GM23338 (cell line): ENCODE measurements at regions not wholly inside any gene's neighbourhood (a gene's known extent, or its start where the extent isn't known, plus 50 kb on each side); places are given as distances from the start of the nearest gene placed in this dataset.

ENCODE experiments used
- ATAC-seq: fragments of 200-7000 bp; cut with Tn5 transposase; 3 replicates; pipeline ENCODE4 v1.9.1; 2020
- DNase-seq: peaks from one replicate; pipeline ENCODE4 v3.0.0-alpha.2; 2015; ENCODE audit warnings: low spot score
- H2AFZ ChIP-seq: fragments of 200-600 bp; sonication (generic); 2 replicates; pipeline ENCODE4 v1.8.0; 2016; ENCODE audit warnings: antibody characterized with exemption, mild to moderate bottlenecking, moderate library complexity
- H3F3A ChIP-seq: fragments of 200-600 bp; sonication (generic); replicated peaks from 2 replicates; pipeline ENCODE4 v1.8.0; 2017; ENCODE audit warnings: antibody characterized with exemption, mixed run types, low read depth
- H3K27ac ChIP-seq: fragments of 200-600 bp; sonication (generic); 2 replicates; pipeline ENCODE4 v1.6.1; 2016; ENCODE audit warnings: low read depth
- H3K27me3 ChIP-seq: fragments of 200-600 bp; sonication (generic); 2 replicates; pipeline ENCODE4 v1.8.0; 2016; ENCODE audit warnings: mild to moderate bottlenecking, mixed run types, moderate library complexity; ENCODE audit not compliant: insufficient read depth
- H3K36me3 ChIP-seq: fragments of 200-600 bp; sonication (generic); 2 replicates; pipeline ENCODE4 v1.8.0; 2016; ENCODE audit warnings: mild to moderate bottlenecking; ENCODE audit not compliant: insufficient read depth
- H3K4me1 ChIP-seq: fragments of 200-600 bp; sonication (generic); 2 replicates; pipeline ENCODE4 v1.8.0; 2016; ENCODE audit warnings: mild to moderate bottlenecking, moderate library complexity; ENCODE audit not compliant: insufficient read depth
- H3K4me2 ChIP-seq: fragments of 200-600 bp; sonication (generic); 2 replicates; pipeline ENCODE4 v1.7.1; 2017; ENCODE audit warnings: mixed run types
- H3K4me3 ChIP-seq: fragments of 200-600 bp; sonication (generic); 2 replicates; pipeline ENCODE4 v1.6.1; 2016; ENCODE audit warnings: mixed run types
- H3K79me2 ChIP-seq: fragments of 200-600 bp; sonication (generic); replicated peaks from 2 replicates; pipeline ENCODE4 v1.8.0; 2017; ENCODE audit warnings: mild to moderate bottlenecking; ENCODE audit not compliant: insufficient read depth
- H3K9me2 ChIP-seq: fragments of 200-600 bp; sonication (generic); 2 replicates; pipeline ENCODE4 v1.8.0; 2017; ENCODE audit not compliant: insufficient read depth
- H4K20me1 ChIP-seq: fragments of 200-600 bp; sonication (generic); replicated peaks from 2 replicates; pipeline ENCODE4 v1.8.0; 2017; ENCODE audit warnings: mild to moderate bottlenecking; ENCODE audit not compliant: insufficient read depth
- H3K27ac Mint-ChIP-seq: 2 replicates; pipeline ENCODE4 v1.8.0; 2020; ENCODE audit warnings: inconsistent platforms, mild to moderate bottlenecking, moderate library complexity, mixed read lengths
- H3K27me3 Mint-ChIP-seq: 3 replicates; pipeline ENCODE4 v1.8.0; 2022; ENCODE audit warnings: low read depth, mild to moderate bottlenecking, moderate library complexity, mixed read lengths, inconsistent platforms; ENCODE audit not compliant: insufficient read depth, poor library complexity
- H3K36me3 Mint-ChIP-seq: 3 replicates; pipeline ENCODE4 v1.8.0; 2021; ENCODE audit warnings: low read depth, mild to moderate bottlenecking, inconsistent platforms, moderate library complexity, mixed read lengths
- H3K4me1 Mint-ChIP-seq: 3 replicates; pipeline ENCODE4 v1.8.0; 2020; ENCODE audit warnings: mild to moderate bottlenecking, inconsistent platforms, mixed read lengths
- H3K4me3 Mint-ChIP-seq: 3 replicates; pipeline ENCODE4 v1.8.0; 2021; ENCODE audit warnings: moderate library complexity, mild to moderate bottlenecking, inconsistent platforms, mixed read lengths
- H3K9me3 Mint-ChIP-seq: 3 replicates; pipeline ENCODE4 v1.8.0; 2020; ENCODE audit warnings: moderate library complexity, mild to moderate bottlenecking, inconsistent platforms, mixed read lengths
- EZH2 ChIP-seq: fragments of 200-600 bp; sonication (generic); IDR thresholded peaks from one replicate; pipeline ENCODE4 v1.8.0; 2017; ENCODE audit warnings: antibody characterized with exemption, mild to moderate bottlenecking, low read depth; ENCODE audit not compliant: unreplicated experiment
- ZNF114 ChIP-seq: fragments of 250-450 bp; sonication (Bioruptor Pico); IDR thresholded peaks from 2 replicates; pipeline ENCODE4 v1.5.0; 2020; ENCODE audit warnings: mild to moderate bottlenecking, moderate library complexity
- TF ChIP-seq, protein P1 (sequence below): fragments of 250-450 bp; sonication (Bioruptor Pico); IDR thresholded peaks from 2 replicates; pipeline ENCODE4 v1.5.0; 2020; ENCODE audit warnings: mild to moderate bottlenecking, moderate library complexity
- TF ChIP-seq, protein P2 (sequence below): IDR thresholded peaks from 2 replicates; pipeline ENCODE4 v1.6.1; 2016; ENCODE audit warnings: antibody characterized with exemption
- TF ChIP-seq, protein P3 (sequence below), 2 experiments: fragments of 200-600 bp in 1 of 2; sonication (generic) in 1 of 2; conservative IDR thresholded peaks; 2 replicates each; pipeline versions ENCODE4 v1.5.1 to v1.6.1; 2016 to 2017; ENCODE audit warnings: antibody characterized with exemption in 2 of 2, low read depth in 2 of 2, mild to moderate bottlenecking in 2 of 2, moderate library complexity in 1 of 2

DNA sequence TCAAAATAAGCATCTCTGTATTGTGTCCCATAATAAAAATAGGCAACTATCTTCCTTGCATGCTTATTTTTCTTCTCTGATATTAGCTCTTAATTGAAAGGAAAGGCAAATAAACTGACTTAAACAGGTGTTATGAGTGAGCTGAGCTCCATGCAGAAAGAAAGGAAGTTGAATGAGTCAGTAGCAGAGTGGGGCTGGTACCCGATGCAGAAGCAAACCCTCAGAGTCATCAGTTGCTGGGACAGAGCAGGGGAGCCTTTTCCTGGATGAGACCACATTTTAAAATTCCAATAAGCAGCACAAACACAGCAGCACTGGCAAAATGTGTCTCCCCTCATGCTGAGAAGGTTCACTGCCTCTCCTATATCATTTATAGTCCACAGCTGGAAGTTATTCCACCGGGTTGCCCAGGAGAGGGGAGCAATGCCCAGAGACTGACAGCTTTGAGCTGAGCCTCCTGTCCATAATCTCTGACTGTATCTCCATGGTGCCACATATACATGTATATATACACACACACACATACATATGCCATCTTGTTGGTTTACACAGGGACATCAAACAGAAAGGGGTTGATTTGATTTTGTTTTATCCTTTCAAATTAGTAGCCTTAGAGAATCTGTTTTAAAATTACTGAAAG, 274.3 kb upstream of the PPARGC1A start (continued):
- TF ChIP-seq, protein P1, sequence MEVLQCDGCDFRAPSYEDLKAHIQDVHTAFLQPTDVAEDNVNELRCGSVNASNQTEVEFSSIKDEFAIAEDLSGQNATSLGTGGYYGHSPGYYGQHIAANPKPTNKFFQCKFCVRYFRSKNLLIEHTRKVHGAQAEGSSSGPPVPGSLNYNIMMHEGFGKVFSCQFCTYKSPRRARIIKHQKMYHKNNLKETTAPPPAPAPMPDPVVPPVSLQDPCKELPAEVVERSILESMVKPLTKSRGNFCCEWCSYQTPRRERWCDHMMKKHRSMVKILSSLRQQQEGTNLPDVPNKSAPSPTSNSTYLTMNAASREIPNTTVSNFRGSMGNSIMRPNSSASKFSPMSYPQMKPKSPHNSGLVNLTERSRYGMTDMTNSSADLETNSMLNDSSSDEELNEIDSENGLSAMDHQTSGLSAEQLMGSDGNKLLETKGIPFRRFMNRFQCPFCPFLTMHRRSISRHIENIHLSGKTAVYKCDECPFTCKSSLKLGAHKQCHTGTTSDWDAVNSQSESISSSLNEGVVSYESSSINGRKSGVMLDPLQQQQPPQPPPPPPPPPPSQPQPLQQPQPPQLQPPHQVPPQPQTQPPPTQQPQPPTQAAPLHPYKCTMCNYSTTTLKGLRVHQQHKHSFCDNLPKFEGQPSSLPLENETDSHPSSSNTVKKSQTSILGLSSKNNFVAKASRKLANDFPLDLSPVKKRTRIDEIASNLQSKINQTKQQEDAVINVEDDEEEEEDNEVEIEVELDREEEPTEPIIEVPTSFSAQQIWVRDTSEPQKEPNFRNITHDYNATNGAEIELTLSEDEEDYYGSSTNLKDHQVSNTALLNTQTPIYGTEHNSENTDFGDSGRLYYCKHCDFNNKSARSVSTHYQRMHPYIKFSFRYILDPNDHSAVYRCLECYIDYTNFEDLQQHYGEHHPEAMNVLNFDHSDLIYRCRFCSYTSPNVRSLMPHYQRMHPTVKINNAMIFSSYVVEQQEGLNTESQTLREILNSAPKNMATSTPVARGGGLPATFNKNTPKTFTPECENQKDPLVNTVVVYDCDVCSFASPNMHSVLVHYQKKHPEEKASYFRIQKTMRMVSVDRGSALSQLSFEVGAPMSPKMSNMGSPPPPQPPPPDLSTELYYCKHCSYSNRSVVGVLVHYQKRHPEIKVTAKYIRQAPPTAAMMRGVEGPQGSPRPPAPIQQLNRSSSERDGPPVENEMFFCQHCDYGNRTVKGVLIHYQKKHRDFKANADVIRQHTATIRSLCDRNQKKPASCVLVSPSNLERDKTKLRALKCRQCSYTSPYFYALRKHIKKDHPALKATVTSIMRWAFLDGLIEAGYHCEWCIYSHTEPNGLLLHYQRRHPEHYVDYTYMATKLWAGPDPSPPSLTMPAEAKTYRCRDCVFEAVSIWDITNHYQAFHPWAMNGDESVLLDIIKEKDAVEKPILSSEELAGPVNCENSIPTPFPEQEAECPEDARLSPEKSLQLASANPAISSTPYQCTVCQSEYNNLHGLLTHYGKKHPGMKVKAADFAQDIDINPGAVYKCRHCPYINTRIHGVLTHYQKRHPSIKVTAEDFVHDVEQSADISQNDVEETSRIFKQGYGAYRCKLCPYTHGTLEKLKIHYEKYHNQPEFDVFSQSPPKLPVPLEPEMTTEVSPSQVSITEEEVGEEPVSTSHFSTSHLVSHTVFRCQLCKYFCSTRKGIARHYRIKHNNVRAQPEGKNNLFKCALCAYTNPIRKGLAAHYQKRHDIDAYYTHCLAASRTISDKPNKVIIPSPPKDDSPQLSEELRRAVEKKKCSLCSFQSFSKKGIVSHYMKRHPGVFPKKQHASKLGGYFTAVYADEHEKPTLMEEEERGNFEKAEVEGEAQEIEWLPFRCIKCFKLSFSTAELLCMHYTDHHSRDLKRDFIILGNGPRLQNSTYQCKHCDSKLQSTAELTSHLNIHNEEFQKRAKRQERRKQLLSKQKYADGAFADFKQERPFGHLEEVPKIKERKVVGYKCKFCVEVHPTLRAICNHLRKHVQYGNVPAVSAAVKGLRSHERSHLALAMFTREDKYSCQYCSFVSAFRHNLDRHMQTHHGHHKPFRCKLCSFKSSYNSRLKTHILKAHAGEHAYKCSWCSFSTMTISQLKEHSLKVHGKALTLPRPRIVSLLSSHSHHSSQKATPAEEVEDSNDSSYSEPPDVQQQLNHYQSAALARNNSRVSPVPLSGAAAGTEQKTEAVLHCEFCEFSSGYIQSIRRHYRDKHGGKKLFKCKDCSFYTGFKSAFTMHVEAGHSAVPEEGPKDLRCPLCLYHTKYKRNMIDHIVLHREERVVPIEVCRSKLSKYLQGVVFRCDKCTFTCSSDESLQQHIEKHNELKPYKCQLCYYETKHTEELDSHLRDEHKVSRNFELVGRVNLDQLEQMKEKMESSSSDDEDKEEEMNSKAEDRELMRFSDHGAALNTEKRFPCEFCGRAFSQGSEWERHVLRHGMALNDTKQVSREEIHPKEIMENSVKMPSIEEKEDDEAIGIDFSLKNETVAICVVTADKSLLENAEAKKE: no peak
- TF ChIP-seq, protein P2, sequence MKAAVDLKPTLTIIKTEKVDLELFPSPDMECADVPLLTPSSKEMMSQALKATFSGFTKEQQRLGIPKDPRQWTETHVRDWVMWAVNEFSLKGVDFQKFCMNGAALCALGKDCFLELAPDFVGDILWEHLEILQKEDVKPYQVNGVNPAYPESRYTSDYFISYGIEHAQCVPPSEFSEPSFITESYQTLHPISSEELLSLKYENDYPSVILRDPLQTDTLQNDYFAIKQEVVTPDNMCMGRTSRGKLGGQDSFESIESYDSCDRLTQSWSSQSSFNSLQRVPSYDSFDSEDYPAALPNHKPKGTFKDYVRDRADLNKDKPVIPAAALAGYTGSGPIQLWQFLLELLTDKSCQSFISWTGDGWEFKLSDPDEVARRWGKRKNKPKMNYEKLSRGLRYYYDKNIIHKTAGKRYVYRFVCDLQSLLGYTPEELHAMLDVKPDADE: no peak
- TF ChIP-seq EZH2: no peak

DNA sequence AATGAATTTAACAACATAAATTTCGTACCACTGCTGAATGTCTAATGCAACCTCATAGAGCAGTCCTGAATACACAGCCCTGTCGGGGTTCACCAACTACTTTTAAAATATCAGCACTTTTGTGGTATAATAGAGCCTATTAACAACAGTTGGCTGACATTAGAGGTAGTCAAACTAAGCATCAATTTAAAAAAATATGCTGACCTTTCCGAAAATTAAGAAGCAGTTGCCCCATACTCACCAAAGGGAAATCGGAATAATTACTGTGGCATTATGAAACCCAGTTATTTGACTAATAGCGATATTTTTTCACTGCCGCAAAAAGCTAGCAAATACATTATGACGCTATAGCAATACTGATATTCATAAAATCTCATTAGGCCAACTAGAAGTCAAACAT, 273.5 kb upstream of the PPARGC1A start:
- no peaks in the 10 kb centered on the region for H4K20me1 ChIP-seq
- no peaks in the 10 kb centered on the region for H3K36me3 ChIP-seq
- H3K4me1 ChIP-seq: no peaks in the 10 kb centered on the region
- H3K9me2 ChIP-seq: no peaks in the 10 kb centered on the region
- H3K36me3 Mint-ChIP-seq: no peaks in the 10 kb centered on the region
- ATAC-seq (no peak), DNase-seq (no peak)
- H3K4me2 ChIP-seq: no peak overlapping the region
- no peaks in the 10 kb centered on the region for H3K27me3 ChIP-seq
- H3K27ac Mint-ChIP-seq: no peak overlapping the region
- H3K4me1 Mint-ChIP-seq: no peaks in the 10 kb centered on the region; the same call in 2 of the 3 replicates
- H3K79me2 ChIP-seq: no peaks in the 10 kb centered on the region
- no peaks in the 10 kb centered on the region for H3K27me3 Mint-ChIP-seq
- H2AFZ ChIP-seq: no peak overlapping the region
- no peak overlapping the region for H3K4me3 ChIP-seq
- H3K4me3 Mint-ChIP-seq: no peak overlapping the region
- no peak overlapping the region for H3K27ac ChIP-seq
- TF ChIP-seq, protein P3, sequence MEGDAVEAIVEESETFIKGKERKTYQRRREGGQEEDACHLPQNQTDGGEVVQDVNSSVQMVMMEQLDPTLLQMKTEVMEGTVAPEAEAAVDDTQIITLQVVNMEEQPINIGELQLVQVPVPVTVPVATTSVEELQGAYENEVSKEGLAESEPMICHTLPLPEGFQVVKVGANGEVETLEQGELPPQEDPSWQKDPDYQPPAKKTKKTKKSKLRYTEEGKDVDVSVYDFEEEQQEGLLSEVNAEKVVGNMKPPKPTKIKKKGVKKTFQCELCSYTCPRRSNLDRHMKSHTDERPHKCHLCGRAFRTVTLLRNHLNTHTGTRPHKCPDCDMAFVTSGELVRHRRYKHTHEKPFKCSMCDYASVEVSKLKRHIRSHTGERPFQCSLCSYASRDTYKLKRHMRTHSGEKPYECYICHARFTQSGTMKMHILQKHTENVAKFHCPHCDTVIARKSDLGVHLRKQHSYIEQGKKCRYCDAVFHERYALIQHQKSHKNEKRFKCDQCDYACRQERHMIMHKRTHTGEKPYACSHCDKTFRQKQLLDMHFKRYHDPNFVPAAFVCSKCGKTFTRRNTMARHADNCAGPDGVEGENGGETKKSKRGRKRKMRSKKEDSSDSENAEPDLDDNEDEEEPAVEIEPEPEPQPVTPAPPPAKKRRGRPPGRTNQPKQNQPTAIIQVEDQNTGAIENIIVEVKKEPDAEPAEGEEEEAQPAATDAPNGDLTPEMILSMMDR (conservative IDR thresholded peaks at IDR 0.05; ENCODE audit: low read depth in 2 of 2): no peak
- no peak for TF ChIP-seq ZNF114 (CRISPR knock-in tag)
- no peaks in the 10 kb centered on the region for H3F3A ChIP-seq
- no peaks in the 10 kb centered on the region for H3K9me3 Mint-ChIP-seq
